Testis (tissue), 2 donors: ENCODE measurements at regions not wholly inside any gene's neighbourhood (a gene's known extent, or its start where the extent isn't known, plus 50 kb on each side); places are given as distances from the start of the nearest gene placed in this dataset.

Source experiments
- POLR2A ChIP-seq: fragments of 450-650 bp; IDR thresholded peaks from one replicate; pipeline ENCODE4 v1.6.1; 2017; ENCODE audit warnings: antibody characterized with exemption, mild to moderate bottlenecking, moderate library complexity
- TF ChIP-seq, protein P1 (sequence below), 3 experiments: fragments of 450-650 bp in 2 of 3; fragments of 200-600 bp in 1 of 3; sonication (generic) in 1 of 3; IDR thresholded peaks; one replicate each; pipeline ENCODE4 v1.5.1; 2016 to 2019; ENCODE audit warnings: antibody characterized with exemption in 3 of 3, mild to moderate bottlenecking in 2 of 3, moderate library complexity in 1 of 3

DNA sequence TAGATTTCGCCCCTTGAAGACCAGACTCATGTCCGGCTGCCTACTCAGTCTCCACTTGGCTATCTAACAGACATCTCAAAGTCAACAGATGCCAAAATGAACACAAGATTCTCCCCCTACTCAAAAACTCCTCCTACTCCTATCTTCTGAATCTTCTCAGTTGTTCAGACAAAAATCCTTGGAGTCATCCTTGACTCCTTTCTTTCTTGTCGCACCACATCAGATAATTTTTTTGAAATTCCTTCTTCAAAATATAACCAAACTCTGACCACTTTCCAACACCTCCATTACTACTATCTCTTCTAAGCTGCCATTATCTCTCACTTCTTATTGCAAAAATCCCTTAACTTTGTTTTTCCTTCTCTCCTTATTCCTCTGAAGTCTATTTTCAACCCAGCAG is 141.9 kb upstream of the SLC7A14 start:
- no peak for TF ChIP-seq POLR2A
- TF ChIP-seq, protein P1, sequence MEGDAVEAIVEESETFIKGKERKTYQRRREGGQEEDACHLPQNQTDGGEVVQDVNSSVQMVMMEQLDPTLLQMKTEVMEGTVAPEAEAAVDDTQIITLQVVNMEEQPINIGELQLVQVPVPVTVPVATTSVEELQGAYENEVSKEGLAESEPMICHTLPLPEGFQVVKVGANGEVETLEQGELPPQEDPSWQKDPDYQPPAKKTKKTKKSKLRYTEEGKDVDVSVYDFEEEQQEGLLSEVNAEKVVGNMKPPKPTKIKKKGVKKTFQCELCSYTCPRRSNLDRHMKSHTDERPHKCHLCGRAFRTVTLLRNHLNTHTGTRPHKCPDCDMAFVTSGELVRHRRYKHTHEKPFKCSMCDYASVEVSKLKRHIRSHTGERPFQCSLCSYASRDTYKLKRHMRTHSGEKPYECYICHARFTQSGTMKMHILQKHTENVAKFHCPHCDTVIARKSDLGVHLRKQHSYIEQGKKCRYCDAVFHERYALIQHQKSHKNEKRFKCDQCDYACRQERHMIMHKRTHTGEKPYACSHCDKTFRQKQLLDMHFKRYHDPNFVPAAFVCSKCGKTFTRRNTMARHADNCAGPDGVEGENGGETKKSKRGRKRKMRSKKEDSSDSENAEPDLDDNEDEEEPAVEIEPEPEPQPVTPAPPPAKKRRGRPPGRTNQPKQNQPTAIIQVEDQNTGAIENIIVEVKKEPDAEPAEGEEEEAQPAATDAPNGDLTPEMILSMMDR (IDR thresholded peaks at IDR 0.05) = no peak
